ENCODE measurements at regions not wholly inside any gene's neighbourhood (a gene's known extent, or its start where the extent isn't known, plus 50 kb on each side); places are given as distances from the start of the nearest gene placed in this dataset.

GRCh38 chr4:81860111-81860510 lies 388.4 kb upstream of the RASGEF1B start:
- DNase-seq: no peak

- no peak for DNase-seq
These were observed 382.7 kb upstream of the RASGEF1B start for GRCh38 chr4:81854406-81854805.

GRCh38 chr4:81852031-81852715 lies 380.5 kb upstream of the RASGEF1B start:
- peak; percentile 41 to 85 for DNase-seq

GRCh38 chr4:81850701-81851100 lies 379.0 kb upstream of the RASGEF1B start:
- DNase-seq: peak; percentile 7 to 32

GRCh38 chr4:81845761-81846160 lies 374.1 kb upstream of the RASGEF1B start:
- DNase-seq: no peak

- DNase-seq: no peak
These were observed 373.6 kb upstream of the RASGEF1B start for GRCh38 chr4:81845273-81845672.

- DNase-seq: no peak
These were observed 373.0 kb upstream of the RASGEF1B start for GRCh38 chr4:81844717-81845116.

- DNase-seq: no peak
These were observed 367.8 kb upstream of the RASGEF1B start for GRCh38 chr4:81839347-81840042.

- no peak for DNase-seq
These were observed 366.9 kb upstream of the RASGEF1B start for GRCh38 chr4:81838586-81838985.

GRCh38 chr4:81836716-81837115 lies 365.0 kb upstream of the RASGEF1B start:
- no peak for DNase-seq

- no peak for DNase-seq
These were observed 361.9 kb upstream of the RASGEF1B start for GRCh38 chr4:81833576-81833975.

- peak; percentile 6 to 10 for DNase-seq
These were observed 357.3 kb upstream of the RASGEF1B start for GRCh38 chr4:81828991-81829390.

- DNase-seq: no peak
These were observed 356.0 kb upstream of the RASGEF1B start for GRCh38 chr4:81827577-81828202.

GRCh38 chr4:81826817-81827424 lies 355.2 kb upstream of the RASGEF1B start:
- DNase-seq: no peak

GRCh38 chr4:81826335-81826734 lies 354.6 kb upstream of the RASGEF1B start:
- DNase-seq: no peak

- no peak for DNase-seq
These were observed 346.7 kb upstream of the RASGEF1B start for GRCh38 chr4:81818385-81818920.

- DNase-seq: no peak
These were observed 344.5 kb upstream of the RASGEF1B start for GRCh38 chr4:81816031-81816761.

- no peak for DNase-seq
These were observed 343.4 kb upstream of the RASGEF1B start for GRCh38 chr4:81814987-81815541.

GRCh38 chr4:81811562-81812293 lies 340.0 kb upstream of the RASGEF1B start:
- DNase-seq: no peak

GRCh38 chr4:81808011-81808672 lies 336.4 kb upstream of the RASGEF1B start:
- peak; percentile 88 to 97 for DNase-seq

GRCh38 chr4:81807386-81807785 lies 335.7 kb upstream of the RASGEF1B start:
- DNase-seq: peak in 1 of 2 experiments; percentile 2

All from cerebellar nuclear complex (tissue), 1 donor.